GM18861 (cell line): ENCODE measurements at regions not wholly inside any gene's neighbourhood (a gene's known extent, or its start where the extent isn't known, plus 50 kb on each side); places are given as distances from the start of the nearest gene placed in this dataset.
"Not testable (repeated sequence)": the region's sequence is repeated elsewhere in the genome, so short reads cannot be mapped to it uniquely, and the experiment has no call there.

Experiments used
- ATAC-seq: cut with Tn5 transposase; IDR thresholded peaks from one replicate; pipeline ENCODE4 v1.9.1; 2021; ENCODE audit not compliant: unreplicated experiment

GRCh38 chr16:8075271-8075670 lies 515.0 kb downstream of the TMEM114 start:
- no peak for ATAC-seq

- no peak for ATAC-seq
Measured at GRCh38 chr16:8070506-8070905, 519.8 kb downstream of the TMEM114 start.

GRCh38 chr16:8068225-8068624 lies 522.1 kb downstream of the TMEM114 start:
- not testable (repeated sequence) for ATAC-seq

GRCh38 chr16:8063159-8063558 lies 527.2 kb downstream of the TMEM114 start:
- ATAC-seq: no peak

GRCh38 chr16:8062677-8063076 lies 527.6 kb downstream of the TMEM114 start:
- no peak for ATAC-seq

- ATAC-seq: no peak
Measured at GRCh38 chr16:8055761-8056160, 534.5 kb downstream of the TMEM114 start.

GRCh38 chr16:8053437-8053836 lies 536.9 kb downstream of the TMEM114 start:
- ATAC-seq: no peak

- no peak for ATAC-seq
Measured at GRCh38 chr16:8048433-8048832, 541.9 kb downstream of the TMEM114 start.

- no peak for ATAC-seq
Measured at GRCh38 chr16:8047736-8048135, 542.6 kb downstream of the TMEM114 start.

GRCh38 chr16:8044796-8045195 lies 545.5 kb downstream of the TMEM114 start:
- ATAC-seq: no peak

GRCh38 chr16:8032406-8032805 lies 557.9 kb downstream of the TMEM114 start:
- no peak for ATAC-seq

GRCh38 chr16:8030004-8030403 lies 560.3 kb downstream of the TMEM114 start:
- ATAC-seq: not testable (repeated sequence)

- no peak for ATAC-seq
Measured at GRCh38 chr16:8026450-8026849, 563.9 kb downstream of the TMEM114 start.

- no peak for ATAC-seq
Measured at GRCh38 chr16:8023326-8023725, 567.0 kb downstream of the TMEM114 start.

GRCh38 chr16:8005096-8005860 lies 585.0 kb downstream of the TMEM114 start:
- ATAC-seq: no peak

- no peak for ATAC-seq
Measured at GRCh38 chr16:7998789-7999453, 591.4 kb downstream of the TMEM114 start.

GRCh38 chr16:7997966-7998365 lies 592.3 kb downstream of the TMEM114 start:
- ATAC-seq: no peak

GRCh38 chr16:7992616-7993015 lies 597.7 kb downstream of the TMEM114 start:
- no peak for ATAC-seq

GRCh38 chr16:7990626-7991260 lies 599.6 kb downstream of the TMEM114 start:
- no peak for ATAC-seq

GRCh38 chr16:7983676-7984075 lies 606.6 kb downstream of the TMEM114 start:
- ATAC-seq: no peak

GRCh38 chr16:7980133-7980483 lies 610.2 kb downstream of the TMEM114 start:
- ATAC-seq: no peak

- no peak for ATAC-seq
Measured at GRCh38 chr16:7979448-7980132, 610.7 kb downstream of the TMEM114 start.
